MM.1S (cell line): ENCODE measurements at regions not wholly inside any gene's neighbourhood (a gene's known extent, or its start where the extent isn't known, plus 50 kb on each side); places are given as distances from the start of the nearest gene placed in this dataset.

Experiments used
- DNase-seq: peaks from one replicate; pipeline ENCODE4 v3.0.0-alpha.2; 2015
- H2AFZ ChIP-seq: fragments of 300-600 bp; sonication (generic); 2 replicates; pipeline ENCODE4 v1.6.0; 2016; ENCODE audit warnings: antibody characterized with exemption, low read length
- H3F3A ChIP-seq: fragments of 300-600 bp; sonication (generic); 2 replicates; pipeline ENCODE4 v1.6.1; 2016; ENCODE audit warnings: mild to moderate bottlenecking, antibody characterized with exemption, low read length, moderate library complexity, mixed read lengths; ENCODE audit not compliant: insufficient read depth
- H3K27ac ChIP-seq: fragments of 300-600 bp; sonication (generic); 2 replicates; pipeline ENCODE4 v1.5.1; 2016; ENCODE audit warnings: mild to moderate bottlenecking, low read length
- H3K27me3 ChIP-seq: fragments of 300-600 bp; sonication (generic); replicated peaks from 2 replicates; pipeline ENCODE4 v1.6.0; 2016; ENCODE audit warnings: low read length; ENCODE audit not compliant: insufficient read depth
- H3K36me3 ChIP-seq: fragments of 300-600 bp; sonication (generic); replicated peaks from 2 replicates; pipeline ENCODE4 v1.6.1; 2016; ENCODE audit warnings: mild to moderate bottlenecking, low read length, mixed read lengths; ENCODE audit not compliant: insufficient read depth
- H3K4me1 ChIP-seq: fragments of 300-600 bp; sonication (generic); 2 replicates; pipeline ENCODE4 v1.6.1; 2016; ENCODE audit warnings: low read length, mixed read lengths
- H3K4me2 ChIP-seq: fragments of 300-600 bp; sonication (generic); 2 replicates; pipeline ENCODE4 v1.6.0; 2016; ENCODE audit warnings: low read depth, low read length
- H3K4me3 ChIP-seq: fragments of 300-600 bp; sonication (generic); 2 replicates; pipeline ENCODE4 v1.5.1; 2016; ENCODE audit warnings: low read length, mixed read lengths
- H3K79me2 ChIP-seq: fragments of 300-600 bp; sonication (generic); 2 replicates; pipeline ENCODE4 v1.6.1; 2016; ENCODE audit warnings: mixed run types, low read length, mixed read lengths
- H3K9ac ChIP-seq: fragments of 300-600 bp; sonication (generic); 2 replicates; pipeline ENCODE4 v1.6.1; 2016; ENCODE audit warnings: low read length, mixed read lengths
- H3K9me2 ChIP-seq: fragments of 300-600 bp; sonication (generic); replicated peaks from 2 replicates; pipeline ENCODE4 v1.6.1; 2016; ENCODE audit warnings: mild to moderate bottlenecking, low read length, mixed read lengths; ENCODE audit not compliant: insufficient read depth
- H3K9me3 ChIP-seq: fragments of 300-600 bp; sonication (generic); replicated peaks from 2 replicates; pipeline ENCODE4 v1.6.1; 2016; ENCODE audit warnings: mild to moderate bottlenecking, low read length, mixed read lengths; ENCODE audit not compliant: insufficient read depth
- H4K20me1 ChIP-seq: fragments of 300-600 bp; sonication (generic); 2 replicates; pipeline ENCODE4 v1.6.1; 2016; ENCODE audit warnings: mild to moderate bottlenecking, low read length, moderate library complexity, mixed read lengths; ENCODE audit not compliant: insufficient read depth
- EZH2 ChIP-seq: fragments of 300-600 bp; sonication (generic); optimal IDR thresholded peaks from 2 replicates; pipeline ENCODE3; 2017; ENCODE audit warnings: low read depth, mild to moderate bottlenecking, antibody characterized with exemption, low read length, mixed read lengths
- EZH2phosphoT487 ChIP-seq: fragments of 300-600 bp; sonication (generic); IDR thresholded peaks from 2 replicates; pipeline ENCODE4 v1.6.1; 2018; ENCODE audit warnings: antibody characterized with exemption, low read length
- TF ChIP-seq, protein P1 (sequence below): fragments of 300-600 bp; sonication (generic); IDR thresholded peaks from 2 replicates; pipeline ENCODE4 v1.5.1; 2016; ENCODE audit warnings: antibody characterized with exemption, low read length, mixed read lengths

DNA sequence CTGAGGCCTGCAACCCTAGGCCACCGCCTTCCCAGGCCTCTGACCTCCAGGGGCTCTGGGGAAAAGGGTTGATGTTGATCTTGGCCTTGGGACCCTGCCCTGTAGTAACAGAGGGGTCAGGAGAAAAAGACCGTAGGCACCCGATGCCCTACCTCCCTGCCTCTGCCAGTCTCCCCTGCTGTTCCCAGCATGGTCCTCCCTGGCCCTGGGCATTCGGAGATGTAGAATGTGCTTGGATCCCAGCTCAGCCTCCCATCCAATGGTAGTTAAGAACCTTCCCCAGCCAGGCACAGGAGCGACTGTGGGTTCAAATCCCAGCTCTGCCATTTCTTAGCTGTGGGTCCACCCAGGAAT is 72.0 kb upstream of the TARDBP start:
- Histone ChIP-seq H3K9ac (no peak overlapping the region), H3K27me3 (peaks cover 51% of the 10 kb centered on the region), H3K79me2 (no peaks in the 10 kb centered on the region), H3F3A (peaks cover 8% of the 10 kb centered on the region), H3K9me3 (no peaks in the 10 kb centered on the region), H2AFZ (no peak overlapping the region), H3K4me3 (no peak overlapping the region), H3K9me2 (no peaks in the 10 kb centered on the region), H3K4me2 (peak overlapping the region; percentile 52; the same call in 1 of the 2 replicates), H3K27ac (peak overlapping the region; percentile 60; the same call in 1 of the 2 replicates), H3K36me3 (no peaks in the 10 kb centered on the region), H3K4me1 (peaks cover 29% of the 10 kb centered on the region), H4K20me1 (no peaks in the 10 kb centered on the region)
- no peak for DNase-seq
- TF ChIP-seq EZH2 (no peak), EZH2phosphoT487 (no peak)
- TF ChIP-seq, protein P1, sequence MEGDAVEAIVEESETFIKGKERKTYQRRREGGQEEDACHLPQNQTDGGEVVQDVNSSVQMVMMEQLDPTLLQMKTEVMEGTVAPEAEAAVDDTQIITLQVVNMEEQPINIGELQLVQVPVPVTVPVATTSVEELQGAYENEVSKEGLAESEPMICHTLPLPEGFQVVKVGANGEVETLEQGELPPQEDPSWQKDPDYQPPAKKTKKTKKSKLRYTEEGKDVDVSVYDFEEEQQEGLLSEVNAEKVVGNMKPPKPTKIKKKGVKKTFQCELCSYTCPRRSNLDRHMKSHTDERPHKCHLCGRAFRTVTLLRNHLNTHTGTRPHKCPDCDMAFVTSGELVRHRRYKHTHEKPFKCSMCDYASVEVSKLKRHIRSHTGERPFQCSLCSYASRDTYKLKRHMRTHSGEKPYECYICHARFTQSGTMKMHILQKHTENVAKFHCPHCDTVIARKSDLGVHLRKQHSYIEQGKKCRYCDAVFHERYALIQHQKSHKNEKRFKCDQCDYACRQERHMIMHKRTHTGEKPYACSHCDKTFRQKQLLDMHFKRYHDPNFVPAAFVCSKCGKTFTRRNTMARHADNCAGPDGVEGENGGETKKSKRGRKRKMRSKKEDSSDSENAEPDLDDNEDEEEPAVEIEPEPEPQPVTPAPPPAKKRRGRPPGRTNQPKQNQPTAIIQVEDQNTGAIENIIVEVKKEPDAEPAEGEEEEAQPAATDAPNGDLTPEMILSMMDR: no peak

DNA sequence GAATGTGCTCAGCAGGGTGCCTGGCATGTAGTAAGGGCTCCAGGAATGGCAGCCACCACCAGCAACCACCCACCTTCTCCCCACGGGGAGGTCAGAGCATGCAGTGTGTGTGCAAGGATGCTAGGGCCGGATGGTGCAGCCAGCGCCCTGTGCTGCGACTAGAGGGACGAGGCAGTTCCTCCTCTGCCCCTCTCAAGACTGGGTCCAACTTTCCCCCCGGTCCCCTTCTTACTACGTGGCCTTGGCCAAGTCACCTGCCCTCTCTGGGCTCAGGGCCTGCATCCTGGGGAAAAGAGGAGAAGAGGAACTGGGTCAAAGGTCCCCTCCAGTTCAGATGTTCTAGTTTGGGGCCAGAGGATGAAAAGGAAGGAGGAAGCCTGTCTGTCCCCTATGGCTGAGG is 71.6 kb upstream of the TARDBP start:
- H3K27me3 ChIP-seq: peaks cover 51% of the 10 kb centered on the region
- H3K9me3 ChIP-seq: no peaks in the 10 kb centered on the region
- no peaks in the 10 kb centered on the region for H3K36me3 ChIP-seq
- peak overlapping the region; percentile 52; the same call in 1 of the 2 replicates for H3K4me2 ChIP-seq
- H3F3A ChIP-seq: peaks cover 8% of the 10 kb centered on the region
- no peak overlapping the region for H2AFZ ChIP-seq
- no peak overlapping the region for H3K27ac ChIP-seq
- no peaks in the 10 kb centered on the region for H3K9me2 ChIP-seq
- TF ChIP-seq EZH2: no peak
- TF ChIP-seq, protein P1: no peak
- TF ChIP-seq EZH2phosphoT487: no peak
- H3K79me2 ChIP-seq: no peaks in the 10 kb centered on the region
- H3K9ac ChIP-seq: no peak overlapping the region
- H3K4me1 ChIP-seq: peaks cover 29% of the 10 kb centered on the region
- no peaks in the 10 kb centered on the region for H4K20me1 ChIP-seq
- H3K4me3 ChIP-seq: no peak overlapping the region
- no peak for DNase-seq

DNA sequence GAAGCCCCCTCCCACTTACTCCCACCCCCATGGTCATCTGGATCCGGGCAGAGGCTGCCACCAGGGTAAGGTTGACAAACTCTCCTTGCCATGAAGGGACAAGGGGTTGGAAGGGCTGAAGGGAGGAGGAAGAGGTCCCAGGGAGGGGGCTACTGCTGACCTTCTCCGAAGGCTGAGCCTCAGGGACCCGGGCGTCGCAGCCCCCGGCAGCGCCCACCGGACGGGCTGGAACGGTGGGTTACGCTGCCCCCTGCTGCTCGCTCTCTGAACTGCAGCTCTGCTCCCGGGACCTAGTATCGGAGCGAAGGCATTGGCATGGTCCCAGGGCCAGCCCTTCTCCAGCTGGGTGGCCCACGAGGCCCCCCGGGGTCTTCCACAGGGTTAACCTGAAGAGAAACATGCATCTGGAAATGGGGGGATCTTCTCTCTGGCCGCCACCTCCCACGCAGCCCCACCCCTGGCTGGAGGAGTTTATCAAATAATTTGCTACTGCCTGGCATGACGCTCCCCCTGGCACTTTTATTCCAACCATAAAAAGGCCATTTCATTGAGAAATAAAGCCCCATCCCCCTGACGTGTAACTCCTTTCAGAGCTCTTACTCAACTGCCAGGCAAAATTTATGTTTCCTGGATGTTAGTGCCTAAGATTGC is 70.4 kb upstream of the TARDBP start:
- no peak overlapping the region for H3K9ac ChIP-seq
- TF ChIP-seq, protein P1: peak; percentile 91
- TF ChIP-seq EZH2: no peak
- no peaks in the 10 kb centered on the region for H3K9me2 ChIP-seq
- H3K27me3 ChIP-seq: peaks cover 56% of the 10 kb centered on the region
- no peak overlapping the region for H3K4me3 ChIP-seq
- H3K27ac ChIP-seq: no peak overlapping the region
- H3K4me1 ChIP-seq: peaks cover 29% of the 10 kb centered on the region
- peak; percentile 20 for DNase-seq
- H2AFZ ChIP-seq: no peak overlapping the region
- no peaks in the 10 kb centered on the region for H3K79me2 ChIP-seq
- H3K36me3 ChIP-seq: no peaks in the 10 kb centered on the region
- H3K9me3 ChIP-seq: no peaks in the 10 kb centered on the region
- peak overlapping the region; percentile 38 for H3K4me2 ChIP-seq
- H4K20me1 ChIP-seq: no peaks in the 10 kb centered on the region
- peaks cover 8% of the 10 kb centered on the region for H3F3A ChIP-seq
